GM12878 (cell line): ENCODE measurements at regions not wholly inside any gene's neighbourhood (a gene's known extent, or its start where the extent isn't known, plus 50 kb on each side); places are given as distances from the start of the nearest gene placed in this dataset.

ENCODE experiments used
- ATAC-seq: fragments of 200-7000 bp; cut with Tn5 transposase; 3 replicates; pipeline ENCODE4 v1.9.1; 2020; ENCODE audit warnings: mild to moderate bottlenecking, moderate library complexity
- BruUV-seq: library from RNA; stranded (reverse); fragments of 400-500 nt; replicated peaks from 2 replicates; lab custom pipeline; 2021; lab: Mats Ljungman, UMichigan
- CTCF ChIA-PET: fragments of 300-600 bp; sonication (Branson Sonifier 250); formaldehyde crosslinking; extraction: SDS; loops from one replicate; lab custom pipeline; 2021; ENCODE audit warnings: inconsistent platforms; lab: Yijun Ruan, JAX
- POLR2A ChIA-PET: fragments of 350-600 bp; formaldehyde crosslinking; extraction: SDS; loops from one replicate; lab custom pipeline; 2021; ENCODE audit warnings: inconsistent platforms; lab: Charles Lee
- RAD21 ChIA-PET: fragments of 300-600 bp; sonication (Branson Sonifier 250); formaldehyde crosslinking; loops from one replicate; lab custom pipeline; 2023; ENCODE audit warnings: antibody characterized with exemption; ENCODE audit not compliant: unreplicated experiment; lab: Charles Lee
- SMC1A ChIA-PET: fragments of 300-600 bp; sonication (Branson Sonifier 250); formaldehyde crosslinking; loops from one replicate; lab custom pipeline; 2023; ENCODE audit not compliant: unreplicated experiment, uncharacterized antibody; lab: Charles Lee
- DNase-seq: peaks from one replicate; pipeline ENCODE4 v3.0.0-alpha.2; 2011; ENCODE audit warnings: low read depth, low spot score
- FAIRE-seq: peaks from 3 replicates; lab custom pipeline; 2011; peaks lifted over from hg19 to GRCh38; lab: Jason Lieb, UNC
- H2AFZ ChIP-seq: 2 replicates; pipeline ENCODE4 v1.6.0; 2011; ENCODE audit warnings: low read depth, low read length, control low read depth; ENCODE audit not compliant: control insufficient read depth
- H3K27ac ChIP-seq: 2 replicates; pipeline ENCODE4 v1.5.1; 2011; ENCODE audit warnings: control low read depth; ENCODE audit not compliant: control insufficient read depth, insufficient read depth
- H3K27me3 ChIP-seq, 2 experiments: replicated peaks in 1 of 2; 2 replicates each; pipeline versions ENCODE4 v1.6.0 to v1.6.1; 2011; ENCODE audit warnings: low read length in 1 of 2; ENCODE audit not compliant: control insufficient read depth in 2 of 2, insufficient read depth in 2 of 2
- H3K36me3 ChIP-seq, 2 experiments: 2 replicates each; pipeline ENCODE4 v1.5.1; 2011; ENCODE audit warnings: low read length in 1 of 2; ENCODE audit not compliant: control insufficient read depth in 2 of 2, insufficient read depth in 2 of 2
- H3K4me1 ChIP-seq: 2 replicates; pipeline ENCODE4 v1.6.1; 2011; ENCODE audit warnings: mild to moderate bottlenecking, low read length, moderate library complexity, mixed read lengths; ENCODE audit not compliant: control insufficient read depth, insufficient read depth
- H3K4me2 ChIP-seq: 2 replicates; pipeline ENCODE4 v1.6.0; 2011; ENCODE audit warnings: control low read depth; ENCODE audit not compliant: control insufficient read depth, insufficient read depth
- H3K4me3 ChIP-seq: fragments of 200-600 bp; sonication (generic); 2 replicates; pipeline ENCODE4 v1.5.1; 2016
- H3K79me2 ChIP-seq: 2 replicates; pipeline ENCODE4 v1.6.0; 2011; ENCODE audit warnings: low read length; ENCODE audit not compliant: control insufficient read depth, insufficient read depth
- H3K9ac ChIP-seq: 2 replicates; pipeline ENCODE4 v1.8.0; 2011; ENCODE audit warnings: low read length, control low read depth, mixed read lengths; ENCODE audit not compliant: control insufficient read depth, insufficient read depth
- H3K9me3 ChIP-seq: replicated peaks from 3 replicates; pipeline ENCODE4 v1.5.1; 2011; ENCODE audit warnings: mild to moderate bottlenecking, low read length; ENCODE audit not compliant: control insufficient read depth, insufficient read depth
- H4K20me1 ChIP-seq: 2 replicates; pipeline ENCODE4 v1.6.0; 2011; ENCODE audit not compliant: control insufficient read depth, insufficient read depth
- CBFB ChIP-seq: IDR thresholded peaks from 2 replicates; pipeline ENCODE4 v1.6.1; 2016; ENCODE audit warnings: antibody characterized with exemption, low read depth
- CHD4 ChIP-seq: fragments of 200-600 bp; sonication (generic); IDR thresholded peaks from 2 replicates; pipeline ENCODE4 v1.6.1; 2016; ENCODE audit warnings: mild to moderate bottlenecking
- HCFC1 ChIP-seq: fragments of 150-350 bp; IDR thresholded peaks from 2 replicates; pipeline ENCODE4 v1.6.1; 2014; ENCODE audit warnings: low read length
- HDAC2 ChIP-seq: fragments of 200-600 bp; sonication (generic); IDR thresholded peaks from 2 replicates; pipeline ENCODE4 v1.6.1; 2017
- IRF4 ChIP-seq: IDR thresholded peaks from 2 replicates; pipeline ENCODE4 v1.6.1; 2011; ENCODE audit warnings: low read depth, low read length
- KAT2A ChIP-seq: conservative IDR thresholded peaks from 2 replicates; pipeline ENCODE4 v1.6.1; 2011; ENCODE audit warnings: low read depth, low read length; ENCODE audit not compliant: control insufficient read depth
- NFXL1 ChIP-seq: fragments of 450-650 bp; IDR thresholded peaks from 2 replicates; pipeline ENCODE4 v1.6.1; 2017; ENCODE audit warnings: antibody characterized with exemption, mild to moderate bottlenecking, borderline replicate concordance
- POLR2A ChIP-seq: IDR thresholded peaks from 2 replicates; pipeline ENCODE4 v1.6.1; 2011; ENCODE audit warnings: low read depth, mild to moderate bottlenecking, low read length
- RFX5 ChIP-seq: IDR thresholded peaks from 2 replicates; pipeline ENCODE4 v1.6.1; 2011; ENCODE audit warnings: low read depth, low read length, improper control_type of control experiment
- SP1 ChIP-seq: IDR thresholded peaks from one replicate; pipeline ENCODE4 v1.6.1; 2011; ENCODE audit warnings: low read depth, low read length
- USF1 ChIP-seq: IDR thresholded peaks from 2 replicates; pipeline ENCODE4 v1.6.1; 2011; ENCODE audit warnings: borderline replicate concordance, low read depth, mild to moderate bottlenecking, moderate library complexity, mixed read lengths, low read length; ENCODE audit not compliant: insufficient read depth; ENCODE audit errors: extremely low read length
- ZBTB11 ChIP-seq: fragments of 450-650 bp; formaldehyde crosslinking; IDR thresholded peaks from 2 replicates; pipeline ENCODE4 v1.5.0; 2022; ENCODE audit warnings: mild to moderate bottlenecking, missing genetic modification characterization
- WGBS: methylation state at CpG from one replicate; pipeline ENCODE4 v1.1.6; 2016; ENCODE audit warnings: low lambda C conversion rate; ENCODE audit not compliant: insufficient replicate concordance, insufficient coverage; ENCODE audit errors: missing lambda C conversion rate; 5-methylcytosine and 5-hydroxymethylcytosine counted together
- in situ Hi-C: fragments of 300-500 bp; cut with MboI; formaldehyde crosslinking; loops from 9 replicates; pipeline ENCODE4 v1.14.3; 2018; ENCODE audit warnings: mixed read lengths
- intact Hi-C: fragments of 100-400 bp; cut with micrococcal nuclease; formaldehyde crosslinking; loops from one replicate; pipeline ENCODE4 v1.14.2; 2022; ENCODE audit not compliant: unreplicated experiment
- TF ChIP-seq, protein P1 (sequence below): fragments of 450-650 bp; IDR thresholded peaks from 2 replicates; pipeline ENCODE4 v1.6.1; 2017; ENCODE audit warnings: borderline replicate concordance
- TF ChIP-seq, protein P2 (sequence below): fragments of 450-650 bp; IDR thresholded peaks from 2 replicates; pipeline ENCODE4 v1.6.1; 2018; ENCODE audit warnings: borderline replicate concordance, mild to moderate bottlenecking; ENCODE audit not compliant: partially characterized antibody
- TF ChIP-seq, protein P3 (sequence below): fragments of 450-650 bp; IDR thresholded peaks from 2 replicates; pipeline ENCODE4 v1.6.1; 2014; ENCODE audit warnings: mild to moderate bottlenecking

GRCh38 chr6:12366731-12367130, 76.6 kb downstream of the EDN1 start:
- ChIA-PET CTCF (interaction anchor here (0.7 to 5.5 kb wide), 5 partner anchors 9 to 76 kb away, joined by 3 to 78 read pairs (median 3); no protein-coding TSS in a partner anchor), POLR2A (interaction anchor here (0.5 to 2.0 kb wide), 4 partner anchors 9 to 43 kb away, joined by 3 to 12 read pairs (median 6); no protein-coding TSS in a partner anchor), SMC1A (interaction anchor here (0.6 to 9.5 kb wide), 7 partner anchors 10 to 235 kb away, joined by 3 to 160 read pairs (median 4); partner anchors contain the start of gene EDN1), RAD21 (interaction anchor here (0.9 to 7.9 kb wide), 6 partner anchors 9 to 75 kb away, joined by 3 to 163 read pairs (median 9); partner anchors contain the start of gene EDN1)
- 98% methylated on average over 5 of the region's 5 CpGs for WGBS
- DNase-seq (no peak), FAIRE-seq (no peak), ATAC-seq (no peak)
- Histone ChIP-seq H3K36me3 (no peaks in the 10 kb centered on the region), H3K4me1 (peaks cover 32% of the 10 kb centered on the region), H3K27ac (no peak overlapping the region), H3K27me3 (no peaks in the 10 kb centered on the region), H3K9ac (no peak overlapping the region), H3K4me3 (no peak overlapping the region), H2AFZ (no peak overlapping the region), H4K20me1 (no peaks in the 10 kb centered on the region), H3K9me3 (no peaks in the 10 kb centered on the region; the same call in 1 of the 3 replicates), H3K4me2 (no peak overlapping the region), H3K79me2 (no peaks in the 10 kb centered on the region)
- BruUV-seq = no TSS peak
- intact Hi-C loops (no loop called here), in situ Hi-C loops (loop anchor here (25.0 kb wide), 1 partner anchor 1746 kb away; the partner anchor contains the start of gene CD83)
- TF ChIP-seq, protein P1, sequence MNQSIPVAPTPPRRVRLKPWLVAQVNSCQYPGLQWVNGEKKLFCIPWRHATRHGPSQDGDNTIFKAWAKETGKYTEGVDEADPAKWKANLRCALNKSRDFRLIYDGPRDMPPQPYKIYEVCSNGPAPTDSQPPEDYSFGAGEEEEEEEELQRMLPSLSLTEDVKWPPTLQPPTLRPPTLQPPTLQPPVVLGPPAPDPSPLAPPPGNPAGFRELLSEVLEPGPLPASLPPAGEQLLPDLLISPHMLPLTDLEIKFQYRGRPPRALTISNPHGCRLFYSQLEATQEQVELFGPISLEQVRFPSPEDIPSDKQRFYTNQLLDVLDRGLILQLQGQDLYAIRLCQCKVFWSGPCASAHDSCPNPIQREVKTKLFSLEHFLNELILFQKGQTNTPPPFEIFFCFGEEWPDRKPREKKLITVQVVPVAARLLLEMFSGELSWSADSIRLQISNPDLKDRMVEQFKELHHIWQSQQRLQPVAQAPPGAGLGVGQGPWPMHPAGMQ = no peak
- TF ChIP-seq KAT2A (no peak), HDAC2 (no peak), CBFB (no peak), SP1 (no peak), RFX5 (no peak), NFXL1 (no peak), USF1 (no peak), ZBTB11 (CRISPR knock-in tag) (no peak), HCFC1 (no peak), POLR2A (no peak), CHD4 (no peak), IRF4 (no peak)
- TF ChIP-seq, protein P2, sequence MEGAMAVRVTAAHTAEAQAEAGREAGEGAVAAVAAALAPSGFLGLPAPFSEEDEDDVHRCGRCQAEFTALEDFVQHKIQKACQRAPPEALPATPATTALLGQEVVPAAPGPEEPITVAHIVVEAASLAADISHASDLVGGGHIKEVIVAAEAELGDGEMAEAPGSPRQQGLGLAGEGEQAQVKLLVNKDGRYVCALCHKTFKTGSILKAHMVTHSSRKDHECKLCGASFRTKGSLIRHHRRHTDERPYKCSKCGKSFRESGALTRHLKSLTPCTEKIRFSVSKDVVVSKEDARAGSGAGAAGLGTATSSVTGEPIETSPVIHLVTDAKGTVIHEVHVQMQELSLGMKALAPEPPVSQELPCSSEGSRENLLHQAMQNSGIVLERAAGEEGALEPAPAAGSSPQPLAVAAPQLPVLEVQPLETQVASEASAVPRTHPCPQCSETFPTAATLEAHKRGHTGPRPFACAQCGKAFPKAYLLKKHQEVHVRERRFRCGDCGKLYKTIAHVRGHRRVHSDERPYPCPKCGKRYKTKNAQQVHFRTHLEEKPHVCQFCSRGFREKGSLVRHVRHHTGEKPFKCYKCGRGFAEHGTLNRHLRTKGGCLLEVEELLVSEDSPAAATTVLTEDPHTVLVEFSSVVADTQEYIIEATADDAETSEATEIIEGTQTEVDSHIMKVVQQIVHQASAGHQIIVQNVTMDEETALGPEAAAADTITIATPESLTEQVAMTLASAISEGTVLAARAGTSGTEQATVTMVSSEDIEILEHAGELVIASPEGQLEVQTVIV = no peak
- TF ChIP-seq, protein P3, sequence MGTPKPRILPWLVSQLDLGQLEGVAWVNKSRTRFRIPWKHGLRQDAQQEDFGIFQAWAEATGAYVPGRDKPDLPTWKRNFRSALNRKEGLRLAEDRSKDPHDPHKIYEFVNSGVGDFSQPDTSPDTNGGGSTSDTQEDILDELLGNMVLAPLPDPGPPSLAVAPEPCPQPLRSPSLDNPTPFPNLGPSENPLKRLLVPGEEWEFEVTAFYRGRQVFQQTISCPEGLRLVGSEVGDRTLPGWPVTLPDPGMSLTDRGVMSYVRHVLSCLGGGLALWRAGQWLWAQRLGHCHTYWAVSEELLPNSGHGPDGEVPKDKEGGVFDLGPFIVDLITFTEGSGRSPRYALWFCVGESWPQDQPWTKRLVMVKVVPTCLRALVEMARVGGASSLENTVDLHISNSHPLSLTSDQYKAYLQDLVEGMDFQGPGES = no peak
